IPS DF 19.7 (cell line): ENCODE measurements at regions not wholly inside any gene's neighbourhood (a gene's known extent, or its start where the extent isn't known, plus 50 kb on each side); places are given as distances from the start of the nearest gene placed in this dataset.
"Not testable (repeated sequence)": the region's sequence is repeated elsewhere in the genome, so short reads cannot be mapped to it uniquely, and the experiment has no call there.

Experiments
- DNase-seq: peaks from one replicate; pipeline ENCODE4 v3.0.0-alpha.2; 2013; ENCODE audit warnings: low read depth, low spot score

DNA sequence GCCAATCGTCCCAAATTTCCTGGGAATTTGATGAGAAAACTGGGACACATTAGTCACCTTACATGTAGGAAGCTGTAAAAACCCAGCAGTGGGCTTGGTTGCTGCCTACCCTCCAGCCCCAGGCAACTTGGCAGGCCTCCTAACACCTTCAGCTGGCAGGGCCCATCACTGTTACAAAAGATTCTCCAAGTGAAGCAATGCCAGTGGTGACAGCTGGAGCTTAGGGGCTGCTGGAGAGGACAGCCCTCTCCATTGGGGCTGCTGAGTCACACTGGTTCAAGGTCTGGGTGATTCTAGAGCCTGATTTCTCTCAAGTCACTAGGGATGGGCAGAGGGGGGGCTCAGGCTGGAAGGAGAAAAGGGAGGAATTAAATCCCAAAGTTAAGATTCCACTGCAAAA, 180.6 kb downstream of the COPRS start:
- no peak for DNase-seq

DNA sequence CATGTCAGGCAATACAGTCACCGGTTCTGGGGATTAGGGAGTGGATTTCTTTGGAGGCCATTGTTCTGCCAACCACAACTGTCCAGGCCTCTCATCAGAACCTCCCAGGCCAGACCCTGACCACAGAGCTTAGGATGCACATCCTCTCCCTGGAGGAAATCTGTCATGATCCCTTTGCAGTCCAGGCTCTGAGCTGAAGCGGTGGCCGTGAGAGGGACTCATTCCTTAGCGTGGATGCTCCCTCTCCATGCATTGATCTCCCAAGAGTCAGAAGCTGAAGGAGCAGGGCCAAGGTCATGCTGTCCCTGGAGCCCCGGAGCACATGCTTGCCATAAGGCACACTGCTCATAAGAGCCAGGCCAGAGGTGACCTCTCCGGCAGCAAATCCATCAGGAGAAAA, 181.4 kb downstream of the COPRS start:
- DNase-seq = no peak

DNA sequence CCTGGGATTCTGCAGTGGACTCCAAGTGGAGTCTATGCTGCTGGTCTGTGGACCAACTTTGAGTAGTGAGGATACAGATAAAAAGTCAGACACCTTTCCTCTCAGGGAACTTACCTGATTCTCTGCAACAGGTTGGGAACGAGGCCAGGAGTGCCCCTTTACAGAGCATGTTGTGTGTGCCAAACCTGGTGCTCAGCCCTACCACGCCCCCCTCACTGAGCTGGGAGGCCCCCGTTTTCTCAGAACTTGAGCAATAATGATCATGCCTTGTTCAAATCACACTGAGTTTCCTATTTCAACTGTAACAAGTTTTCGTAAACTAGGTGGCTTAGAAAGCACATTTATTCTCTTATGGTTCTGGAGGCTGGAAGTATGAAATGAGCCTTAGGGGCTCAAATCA, 182.0 kb downstream of the COPRS start:
- no peak for DNase-seq

DNA sequence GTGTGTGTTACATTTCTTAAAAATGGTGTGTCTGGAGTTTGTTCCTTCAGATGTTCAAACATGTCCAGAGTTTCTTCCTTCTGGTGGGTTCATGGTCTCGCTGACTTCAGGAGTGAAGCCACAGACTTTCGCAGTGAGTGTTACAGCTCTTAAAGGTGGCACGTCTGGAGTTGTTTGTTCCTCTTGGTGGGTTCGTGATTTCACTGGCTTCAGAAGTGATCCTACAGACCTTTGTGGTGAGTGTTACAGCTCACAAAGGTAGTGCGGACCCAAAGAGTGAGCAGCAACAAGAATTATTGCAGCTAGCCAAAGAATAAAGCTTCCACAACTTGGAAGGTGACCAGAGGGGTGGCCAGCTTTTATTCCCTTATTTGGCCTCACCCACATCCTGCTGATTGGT, 183.7 kb downstream of the COPRS start:
- DNase-seq = not testable (repeated sequence)

DNA sequence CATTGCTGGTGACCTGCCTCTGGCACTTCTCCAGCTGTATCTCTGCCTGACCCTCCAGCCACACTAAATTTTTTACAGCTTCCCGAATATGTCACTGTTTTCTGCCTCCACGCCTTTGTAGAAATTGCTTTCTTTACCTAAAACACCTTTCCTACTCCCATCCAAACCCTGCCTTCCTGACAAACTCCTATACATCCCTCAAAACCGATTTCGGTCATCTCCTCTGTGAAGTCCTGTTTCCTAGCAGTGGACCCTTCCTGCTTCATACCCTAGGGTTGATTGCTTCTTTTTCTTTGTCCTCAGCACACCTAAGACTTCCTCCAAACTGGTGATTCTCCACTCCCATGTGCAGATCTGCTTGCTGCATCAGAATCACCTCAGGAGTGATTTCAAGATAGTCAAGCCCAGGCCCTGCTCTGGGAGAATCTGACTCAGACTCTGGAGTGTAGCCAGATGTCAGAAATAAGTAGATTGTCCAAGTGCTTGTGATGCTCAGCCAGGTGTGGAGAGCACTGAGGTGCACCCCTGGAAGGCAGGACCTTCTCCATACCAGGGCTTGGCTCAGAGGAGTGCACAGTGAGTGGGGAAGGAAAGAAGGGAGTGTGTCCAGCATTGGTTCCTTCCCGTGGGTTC, 184.2 kb downstream of the COPRS start:
- DNase-seq = no peak

DNA sequence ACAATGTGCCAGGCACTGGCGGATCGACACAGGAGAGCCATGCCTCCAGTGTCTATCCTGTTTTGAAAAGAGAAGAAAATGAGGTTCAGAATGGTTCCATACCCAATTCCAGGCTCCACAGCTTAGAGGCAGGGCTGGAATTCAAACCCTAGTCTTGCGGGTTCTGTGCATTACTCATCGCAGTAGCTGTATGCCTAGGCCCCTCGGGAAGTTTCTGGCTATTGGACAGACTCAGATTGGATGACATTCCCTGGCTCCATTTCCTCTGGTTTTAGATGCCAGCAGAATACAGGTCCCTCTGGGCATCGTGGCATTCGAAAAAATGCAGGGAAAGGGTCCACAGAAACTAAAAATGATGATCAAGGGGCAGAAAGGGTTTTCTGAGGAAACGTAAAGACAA, 184.7 kb downstream of the COPRS start:
- no peak for DNase-seq

GRCh38 chr17:31673076-31673475, 186.0 kb downstream of the COPRS start:
- no peak for DNase-seq

GRCh38 chr17:31672161-31672819, 186.8 kb downstream of the COPRS start:
- DNase-seq = no peak

- DNase-seq = no peak
Measured at GRCh38 chr17:31663576-31663975, 195.5 kb downstream of the COPRS start.

- DNase-seq = no peak
Measured at GRCh38 chr17:31660684-31661083, 198.4 kb downstream of the COPRS start.

- no peak for DNase-seq
Measured at GRCh38 chr17:31657876-31658275, 201.2 kb downstream of the COPRS start.

- no peak for DNase-seq
Measured at GRCh38 chr17:31654936-31655335, 204.1 kb downstream of the COPRS start.

GRCh38 chr17:31653691-31654090, 205.4 kb downstream of the COPRS start:
- DNase-seq = no peak

DNA sequence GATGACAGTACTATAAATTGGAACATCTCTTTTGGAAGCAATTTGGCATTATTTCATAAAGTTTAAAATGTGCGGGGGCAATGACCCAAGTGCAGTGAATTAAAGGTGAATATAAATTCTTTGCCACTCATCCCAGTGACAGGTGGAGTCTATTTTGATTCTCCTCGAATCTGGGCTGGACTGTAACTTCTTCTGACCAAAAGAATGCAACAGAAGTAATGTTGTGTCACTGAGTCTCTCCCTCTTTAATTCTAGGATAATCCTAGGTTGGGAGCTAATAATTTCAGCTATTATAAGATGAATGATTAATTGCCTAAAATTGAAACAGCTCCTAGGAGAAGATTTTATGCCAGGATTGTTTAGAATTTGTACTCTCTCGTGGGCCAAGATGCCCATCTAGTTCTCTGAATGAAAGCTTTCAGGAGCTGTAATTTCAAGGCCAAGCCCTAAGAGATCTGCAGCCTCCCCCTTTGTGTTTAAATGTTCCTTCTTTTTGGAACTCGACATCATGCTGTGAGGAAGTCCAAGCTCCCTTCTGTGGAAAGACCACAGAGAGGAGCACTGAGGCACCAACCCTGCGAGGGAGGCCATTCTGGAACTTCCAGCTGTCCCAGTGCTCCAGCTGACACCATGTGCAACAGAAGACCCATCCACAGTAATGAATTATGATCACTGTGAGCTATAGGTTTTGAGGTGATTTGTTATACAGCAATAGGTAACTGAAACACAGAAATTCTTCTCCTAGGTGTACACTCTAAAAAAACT, 208.1 kb downstream of the COPRS start:
- DNase-seq = no peak

DNA sequence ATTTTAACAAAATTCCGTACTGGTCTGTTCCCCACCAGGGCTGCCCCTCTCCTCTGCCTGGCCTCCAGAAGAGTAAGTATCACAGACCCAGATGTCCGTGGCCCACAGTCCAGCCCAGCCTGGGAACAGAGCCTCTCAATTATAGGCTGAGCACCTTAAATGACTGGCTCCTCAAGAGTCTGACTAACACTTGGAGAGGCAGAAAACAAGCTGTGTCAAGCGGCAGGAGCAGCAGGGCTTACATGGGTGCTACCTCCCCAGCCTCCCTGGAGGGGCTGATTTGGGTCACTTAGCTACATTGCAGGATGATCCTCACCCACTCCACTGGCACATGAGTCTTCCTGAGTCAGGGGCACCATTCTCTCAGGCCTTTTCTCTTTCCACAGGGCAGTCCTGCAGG, 209.7 kb downstream of the COPRS start:
- no peak for DNase-seq

- no peak for DNase-seq
Measured at GRCh38 chr17:31647661-31648060, 211.4 kb downstream of the COPRS start.

DNA sequence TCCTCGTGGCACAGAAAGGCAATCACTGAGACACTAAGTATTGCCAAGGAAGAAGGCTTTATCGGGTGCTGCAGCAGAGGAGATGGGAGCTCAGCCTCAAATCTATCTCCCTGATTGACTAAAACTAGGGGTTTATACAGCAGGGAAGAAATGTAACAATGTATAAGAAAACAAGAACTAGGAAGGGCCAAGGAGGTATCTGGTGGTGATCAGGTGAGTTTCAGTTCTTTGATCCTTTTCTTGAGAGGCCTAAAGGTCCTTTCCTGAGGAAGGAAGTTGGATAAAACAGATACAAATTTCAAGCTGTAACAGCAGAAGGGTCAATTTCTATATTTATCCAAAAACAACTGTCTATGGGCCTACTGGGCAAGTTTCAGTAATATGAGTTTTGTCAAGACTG, 212.4 kb downstream of the COPRS start:
- no peak for DNase-seq

DNA sequence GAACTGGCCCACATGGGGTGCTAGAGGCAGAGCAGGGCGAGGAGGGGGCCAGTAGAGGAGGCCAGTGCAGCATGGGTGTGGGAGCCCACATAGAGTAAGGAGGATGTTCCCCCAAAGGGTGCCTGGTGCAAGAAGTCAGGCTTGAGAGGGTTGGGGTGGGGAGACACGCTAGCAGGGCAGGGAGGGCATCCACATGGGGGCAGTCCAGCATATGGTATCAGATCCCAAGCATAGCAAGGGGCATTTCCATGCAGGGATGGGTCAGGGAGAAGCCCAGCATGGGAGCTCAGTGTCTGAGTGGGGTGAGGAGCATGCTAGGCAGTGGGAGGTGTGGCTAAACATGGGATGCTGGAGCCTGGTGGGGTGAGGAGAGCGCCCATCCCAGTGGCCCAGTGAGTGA, 213.7 kb downstream of the COPRS start:
- no peak for DNase-seq

DNA sequence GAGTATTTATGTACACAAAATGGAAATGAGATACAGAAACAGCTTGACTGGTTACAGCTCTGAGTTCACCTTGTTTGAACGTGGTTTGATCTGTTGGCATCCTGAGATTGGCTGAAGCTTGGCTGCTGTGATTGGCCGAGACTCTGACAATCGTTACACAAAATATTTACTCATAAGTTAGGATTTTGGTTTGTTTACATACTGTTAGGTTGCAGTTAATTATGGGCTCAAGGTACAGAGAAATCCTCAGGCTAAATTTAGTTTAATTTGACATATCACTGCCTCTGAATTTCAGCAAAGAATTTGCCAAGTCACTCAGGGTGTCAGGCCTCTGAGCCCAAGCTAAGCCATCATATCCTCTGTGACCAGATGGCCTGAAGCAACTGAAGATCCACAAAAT, 227.3 kb downstream of the COPRS start:
- no peak for DNase-seq

- not testable (repeated sequence) for DNase-seq
Measured at GRCh38 chr17:31630866-31631265, 228.2 kb downstream of the COPRS start.

DNA sequence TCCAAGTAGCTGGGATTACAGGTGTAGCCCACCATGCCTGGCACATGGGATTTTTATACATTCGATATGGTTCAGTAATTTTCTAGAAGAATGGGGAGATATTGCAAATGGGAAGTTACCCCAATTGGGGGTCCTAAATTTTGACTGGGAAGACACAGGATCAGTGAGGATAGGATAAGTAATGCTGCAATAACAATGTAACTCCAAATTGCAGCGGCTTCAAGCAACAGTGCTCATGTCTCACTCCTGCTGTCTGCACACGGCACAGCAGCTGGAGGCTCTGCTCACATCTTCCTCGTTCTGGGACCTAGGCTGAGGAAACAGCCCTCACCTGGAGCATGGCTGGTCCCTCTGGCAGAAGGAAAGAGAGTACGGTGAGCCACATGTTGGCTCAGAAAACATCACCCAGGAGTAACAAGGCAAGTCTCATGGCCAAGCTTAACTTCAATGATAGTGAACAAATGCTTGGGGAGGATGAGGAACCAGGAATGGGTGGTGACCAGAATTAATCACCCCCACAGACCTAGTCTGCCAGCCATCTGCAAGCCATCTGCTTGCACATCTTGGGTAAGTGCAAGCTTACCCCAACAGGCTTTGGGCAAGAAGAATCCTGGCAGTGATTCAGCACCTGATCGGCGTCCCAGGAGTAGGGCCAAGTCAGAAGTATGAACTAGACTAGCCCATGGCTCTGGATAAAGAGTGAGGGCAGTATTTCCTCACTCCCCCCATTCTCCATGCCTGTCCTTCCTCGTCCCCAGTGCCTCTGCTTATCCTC, 229.2 kb downstream of the COPRS start:
- no peak for DNase-seq

GRCh38 chr17:31627960-31628359, 231.1 kb downstream of the COPRS start:
- DNase-seq = no peak
